ENCODE measurements at regions not wholly inside any gene's neighbourhood (a gene's known extent, or its start where the extent isn't known, plus 50 kb on each side); places are given as distances from the start of the nearest gene placed in this dataset.

- TF ChIP-seq JUN (IDR thresholded peaks at IDR 0.05; ENCODE audit: low read depth, low read length): no peak
- no peak for TF ChIP-seq CTCF (IDR thresholded peaks at IDR 0.05; ENCODE audit: control extremely low read depth in 1 of 3, insufficient read depth in 1 of 3, low read depth in 1 of 3, low read length in 3 of 3)
- no peak for TF ChIP-seq POLR2A (IDR thresholded peaks at IDR 0.05; ENCODE audit: control extremely low read depth in 1 of 2, low read depth in 2 of 2, low read length in 2 of 2)
- TF ChIP-seq SIX5 (IDR thresholded peaks at IDR 0.05; ENCODE audit: low read depth, low read length): no peak
- TF ChIP-seq NRF1 (IDR thresholded peaks at IDR 0.05; ENCODE audit: low read depth, low read length): no peak
- no peak for TF ChIP-seq CREB1 (IDR thresholded peaks at IDR 0.05)
- TF ChIP-seq SIRT6 (IDR thresholded peaks at IDR 0.05; ENCODE audit: low read length): no peak
- TF ChIP-seq JUND (IDR thresholded peaks at IDR 0.05; ENCODE audit: low read length): no peak
- TF ChIP-seq HDAC2 (IDR thresholded peaks at IDR 0.05; ENCODE audit: borderline replicate concordance in 1 of 2, low read depth in 2 of 2, low read length in 2 of 2): no peak
Observed at GRCh38 chr7:85413718-85414117, 226.9 kb upstream of the SEMA3D start.

Measured in H1 (cell line).